ENCODE measurements at regions not wholly inside any gene's neighbourhood (a gene's known extent, or its start where the extent isn't known, plus 50 kb on each side); places are given as distances from the start of the nearest gene placed in this dataset.

GRCh38 chr2:128970332-128971116 is 651.9 kb upstream of the HS6ST1 start:
- TF ChIP-seq EP300 (IDR thresholded peaks at IDR 0.05) (no peak), CTCF (IDR thresholded peaks at IDR 0.05) (no peak)

All from ovary (tissue), 3 donors.